HepG2 (cell line): ENCODE measurements at regions not wholly inside any gene's neighbourhood (a gene's known extent, or its start where the extent isn't known, plus 50 kb on each side); places are given as distances from the start of the nearest gene placed in this dataset.

Experiments
- ATF7-NPFF ChIP-seq: sonication (generic); formaldehyde crosslinking; IDR thresholded peaks from 2 replicates; pipeline ENCODE4 v1.8.1; 2023; ENCODE audit warnings: mild to moderate bottlenecking, low read depth, missing genetic modification reagents, moderate library complexity
- CTCF ChIP-seq: sonication (generic); formaldehyde crosslinking; IDR thresholded peaks from 2 replicates; pipeline ENCODE4 v1.5.0; 2020; ENCODE audit warnings: mild to moderate bottlenecking, missing genetic modification reagents, moderate library complexity
- ELF3 ChIP-seq: IDR thresholded peaks from 2 replicates; pipeline ENCODE4 v1.6.1; 2016; ENCODE audit warnings: missing genetic modification reagents, missing compliant biosample characterization
- FOXK1 ChIP-seq: sonication (generic); formaldehyde crosslinking; IDR thresholded peaks from 2 replicates; pipeline ENCODE4 v1.4.0; 2020; ENCODE audit warnings: low read depth, missing genetic modification reagents, borderline replicate concordance
- HDAC2 ChIP-seq: sonication (generic); formaldehyde crosslinking; IDR thresholded peaks from 2 replicates; pipeline ENCODE4 v1.4.0; 2020; ENCODE audit warnings: missing genetic modification reagents
- KAT2B ChIP-seq: fragments of 150-350 bp; IDR thresholded peaks from 2 replicates; pipeline ENCODE4 v1.6.1; 2014; ENCODE audit warnings: low read depth, low read length, borderline replicate concordance
- PHF20 ChIP-seq: sonication (generic); formaldehyde crosslinking; IDR thresholded peaks from 2 replicates; pipeline ENCODE4 v1.5.0; 2020; ENCODE audit warnings: mild to moderate bottlenecking, missing genetic modification reagents
- PITX1 ChIP-seq: sonication (generic); formaldehyde crosslinking; IDR thresholded peaks from 2 replicates; pipeline ENCODE4 v1.5.1; 2020; ENCODE audit warnings: mild to moderate bottlenecking, missing genetic modification reagents
- PRMT3 ChIP-seq: sonication (generic); formaldehyde crosslinking; IDR thresholded peaks from 2 replicates; pipeline ENCODE4 v1.8.1; 2022; ENCODE audit warnings: low read depth, mild to moderate bottlenecking, moderate library complexity, missing genetic modification reagents, borderline replicate concordance
- SMC3 ChIP-seq: IDR thresholded peaks from 2 replicates; pipeline ENCODE4 v1.6.1; 2011; ENCODE audit warnings: low read length, improper control_type of control experiment
- TGIF2 ChIP-seq: IDR thresholded peaks from 2 replicates; pipeline ENCODE4 v1.6.1; 2016; ENCODE audit warnings: control low read depth, missing compliant biosample characterization
- YY1 ChIP-seq: IDR thresholded peaks from 2 replicates; pipeline ENCODE4 v1.6.1; 2011; ENCODE audit warnings: low read length, low read depth, moderate library complexity, mild to moderate bottlenecking; ENCODE audit not compliant: insufficient read depth, insufficient replicate concordance
- ZBTB2 ChIP-seq: sonication (generic); formaldehyde crosslinking; IDR thresholded peaks from 2 replicates; pipeline ENCODE4 v1.8.0; 2022; ENCODE audit warnings: low read depth, missing genetic modification reagents
- ZBTB21 ChIP-seq: sonication (generic); formaldehyde crosslinking; IDR thresholded peaks from 2 replicates; pipeline ENCODE4 v1.4.0; 2020; ENCODE audit warnings: missing genetic modification reagents
- ZFP36 ChIP-seq: fragments of 150-350 bp; IDR thresholded peaks from 2 replicates; pipeline ENCODE4 v1.6.1; 2018; ENCODE audit warnings: borderline replicate concordance, low read length, low read depth; ENCODE audit not compliant: partially characterized antibody
- ZNF230 ChIP-seq: sonication (generic); formaldehyde crosslinking; IDR thresholded peaks from 2 replicates; pipeline ENCODE4 v1.4.0; 2020; ENCODE audit warnings: mild to moderate bottlenecking, missing genetic modification reagents

DNA sequence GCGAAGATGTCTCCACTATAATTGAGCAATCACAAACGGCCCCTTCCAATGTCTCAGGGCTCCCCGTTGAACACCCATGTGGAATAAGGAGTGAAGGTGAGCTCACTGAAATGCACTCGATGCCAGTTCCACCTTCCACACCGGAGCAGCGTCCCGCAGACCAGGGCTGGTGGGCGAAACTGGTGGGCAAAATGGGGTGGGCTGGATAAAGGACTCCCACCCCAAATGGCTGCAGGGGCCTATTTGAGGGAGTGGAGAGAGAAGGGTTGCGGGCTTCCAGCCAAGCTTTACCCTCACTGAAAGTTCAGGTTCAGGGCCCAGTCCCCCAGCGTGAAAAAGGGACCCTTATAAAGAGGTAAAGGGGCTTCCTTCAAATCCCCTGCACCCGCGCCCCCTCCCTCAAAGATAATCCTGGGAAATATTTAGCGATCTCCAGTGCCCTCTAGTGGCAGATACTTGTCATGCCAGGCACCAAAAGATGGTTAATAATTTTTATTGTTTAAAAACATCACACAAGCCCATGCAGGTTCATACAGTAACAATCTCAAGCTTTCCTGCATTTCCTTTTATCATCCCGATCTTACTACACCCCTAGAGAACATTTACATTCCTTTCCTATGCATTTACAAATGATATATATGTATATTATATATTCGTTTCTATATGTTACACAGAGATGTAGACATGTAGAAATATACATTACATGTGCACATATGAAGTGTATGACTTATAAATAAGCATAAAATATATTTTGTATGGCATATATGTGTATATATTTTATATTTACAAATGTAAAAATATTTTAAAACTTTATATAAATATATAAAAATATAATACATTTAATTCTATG lies 58.2 kb upstream of the NKX2-2 start (continued):
- no peak for TF ChIP-seq HDAC2 (CRISPR knock-in tag)
- TF ChIP-seq PITX1 (CRISPR knock-in tag): peak; percentile 71; the same call in 1 of the 2 replicates
- peak; percentile 70 for TF ChIP-seq SMC3
- TF ChIP-seq ZNF230 (CRISPR knock-in tag): no peak
- TF ChIP-seq ZBTB21 (CRISPR knock-in tag): no peak
- TF ChIP-seq YY1: no peak
- no peak for TF ChIP-seq ZBTB2 (CRISPR knock-in tag)
- no peak for TF ChIP-seq PRMT3 (CRISPR knock-in tag)
- TF ChIP-seq ATF7-NPFF: no peak
- TF ChIP-seq ZFP36: no peak
- TF ChIP-seq ELF3 (CRISPR knock-in tag): no peak
- peak; percentile 52; the same call in 1 of the 2 replicates for TF ChIP-seq TGIF2 (CRISPR knock-in tag)
- TF ChIP-seq PHF20 (CRISPR knock-in tag): no peak
- no peak for TF ChIP-seq KAT2B
- peak; percentile 86 for TF ChIP-seq CTCF (CRISPR knock-in tag)
- no peak for TF ChIP-seq FOXK1 (CRISPR knock-in tag)
- TF ChIP-seq, all 625 proteins: peak for 12
